ENCODE measurements at regions not wholly inside any gene's neighbourhood (a gene's known extent, or its start where the extent isn't known, plus 50 kb on each side); places are given as distances from the start of the nearest gene placed in this dataset.

DNA sequence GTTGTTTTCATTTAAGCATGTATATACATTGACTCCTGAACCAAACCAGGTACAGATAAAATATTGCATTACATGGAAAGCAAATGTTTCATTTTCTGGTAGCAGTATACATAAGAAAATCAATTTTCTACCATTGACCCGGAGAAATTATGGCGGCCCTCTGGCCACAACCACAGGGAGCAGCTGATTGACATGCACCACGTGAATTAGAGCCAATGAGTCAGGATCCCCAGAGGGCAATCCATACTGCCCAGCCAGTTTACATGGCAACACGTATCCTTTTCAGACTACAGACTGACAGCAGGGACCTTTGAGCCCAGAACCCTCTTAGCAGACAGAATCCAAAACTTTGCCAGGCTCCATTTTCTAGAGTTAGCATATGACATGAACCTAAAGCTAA, 272.2 kb upstream of the NEBL start:
- Histone ChIP-seq H3K27me3 (replicated peaks in 1 of 2; ENCODE audit: control insufficient read depth in 2 of 2, insufficient read depth in 2 of 2, low read length in 1 of 2) (peaks cover 2 to 12% of the 10 kb centered on the region in 2 experiments), H3K9ac (ENCODE audit: control insufficient read depth, insufficient read depth, low read length) (no peak overlapping the region), H4K20me1 (ENCODE audit: control insufficient read depth, insufficient read depth) (no peaks in the 10 kb centered on the region), H3K4me1 (ENCODE audit: control insufficient read depth, insufficient read depth, low read length) (no peaks in the 10 kb centered on the region), H3K9me3 (replicated peaks; ENCODE audit: control insufficient read depth, insufficient read depth, low read length) (no peaks in the 10 kb centered on the region), H3K27ac (ENCODE audit: control insufficient read depth, insufficient read depth) (no peak overlapping the region), H2AFZ (ENCODE audit: control insufficient read depth, low read depth, low read length) (no peak overlapping the region), H3K4me3 (no peak overlapping the region), H3K79me2 (ENCODE audit: control insufficient read depth, insufficient read depth, low read length) (no peaks in the 10 kb centered on the region), H3K36me3 (ENCODE audit: control insufficient read depth in 2 of 2, insufficient read depth in 2 of 2, low read length in 1 of 2) (no peaks in the 10 kb centered on the region), H3K4me2 (ENCODE audit: control insufficient read depth, insufficient read depth) (no peak overlapping the region)
- ChIA-PET SMC1A (ENCODE audit: uncharacterized antibody, unreplicated experiment) (no interaction called here), RAD21 (ENCODE audit: unreplicated experiment) (no interaction called here), POLR2A (no interaction called here), CTCF (no interaction called here)
- intact Hi-C loops (cut with micrococcal nuclease; ENCODE audit: unreplicated experiment) (no loop called here), in situ Hi-C loops (cut with MboI) (no loop called here)
- TF ChIP-seq NFYA (IDR thresholded peaks at IDR 0.05; ENCODE audit: borderline replicate concordance, low read depth, low read length) (no peak), NBN (IDR thresholded peaks at IDR 0.05) (no peak), ZBTB33 (IDR thresholded peaks at IDR 0.05) (no peak), KAT2A (conservative IDR thresholded peaks at IDR 0.05; ENCODE audit: control insufficient read depth, low read depth, low read length) (no peak), BRCA1 (IDR thresholded peaks at IDR 0.05; ENCODE audit: low read depth, low read length) (no peak), LARP7 (IDR thresholded peaks at IDR 0.05) (no peak), CREB1 (IDR thresholded peaks at IDR 0.05; ENCODE audit: low read depth) (no peak), ZNF207 (IDR thresholded peaks at IDR 0.05; ENCODE audit: borderline replicate concordance) (no peak), IRF4 (IDR thresholded peaks at IDR 0.05; ENCODE audit: low read depth, low read length) (no peak), NFIC (IDR thresholded peaks at IDR 0.05; ENCODE audit: low read depth, low read length) (no peak), BHLHE40 (IDR thresholded peaks at IDR 0.05; ENCODE audit: borderline replicate concordance in 1 of 2, low read depth in 2 of 2, low read length in 1 of 2) (no peak), SREBF2 (IDR thresholded peaks at IDR 0.05; ENCODE audit: low read length) (no peak), SMAD1 (IDR thresholded peaks at IDR 0.05; ENCODE audit: low read depth, partially characterized antibody) (no peak), RBBP5 (conservative IDR thresholded peaks at IDR 0.05) (no peak), BCL11A (IDR thresholded peaks at IDR 0.05; ENCODE audit: low read depth, low read length) (no peak), CEBPZ (IDR thresholded peaks at IDR 0.05; ENCODE audit: low read depth, low read length) (no peak)
- TF ChIP-seq, protein P1, sequence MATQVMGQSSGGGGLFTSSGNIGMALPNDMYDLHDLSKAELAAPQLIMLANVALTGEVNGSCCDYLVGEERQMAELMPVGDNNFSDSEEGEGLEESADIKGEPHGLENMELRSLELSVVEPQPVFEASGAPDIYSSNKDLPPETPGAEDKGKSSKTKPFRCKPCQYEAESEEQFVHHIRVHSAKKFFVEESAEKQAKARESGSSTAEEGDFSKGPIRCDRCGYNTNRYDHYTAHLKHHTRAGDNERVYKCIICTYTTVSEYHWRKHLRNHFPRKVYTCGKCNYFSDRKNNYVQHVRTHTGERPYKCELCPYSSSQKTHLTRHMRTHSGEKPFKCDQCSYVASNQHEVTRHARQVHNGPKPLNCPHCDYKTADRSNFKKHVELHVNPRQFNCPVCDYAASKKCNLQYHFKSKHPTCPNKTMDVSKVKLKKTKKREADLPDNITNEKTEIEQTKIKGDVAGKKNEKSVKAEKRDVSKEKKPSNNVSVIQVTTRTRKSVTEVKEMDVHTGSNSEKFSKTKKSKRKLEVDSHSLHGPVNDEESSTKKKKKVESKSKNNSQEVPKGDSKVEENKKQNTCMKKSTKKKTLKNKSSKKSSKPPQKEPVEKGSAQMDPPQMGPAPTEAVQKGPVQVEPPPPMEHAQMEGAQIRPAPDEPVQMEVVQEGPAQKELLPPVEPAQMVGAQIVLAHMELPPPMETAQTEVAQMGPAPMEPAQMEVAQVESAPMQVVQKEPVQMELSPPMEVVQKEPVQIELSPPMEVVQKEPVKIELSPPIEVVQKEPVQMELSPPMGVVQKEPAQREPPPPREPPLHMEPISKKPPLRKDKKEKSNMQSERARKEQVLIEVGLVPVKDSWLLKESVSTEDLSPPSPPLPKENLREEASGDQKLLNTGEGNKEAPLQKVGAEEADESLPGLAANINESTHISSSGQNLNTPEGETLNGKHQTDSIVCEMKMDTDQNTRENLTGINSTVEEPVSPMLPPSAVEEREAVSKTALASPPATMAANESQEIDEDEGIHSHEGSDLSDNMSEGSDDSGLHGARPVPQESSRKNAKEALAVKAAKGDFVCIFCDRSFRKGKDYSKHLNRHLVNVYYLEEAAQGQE (IDR thresholded peaks at IDR 0.05; ENCODE audit: low read depth, low read length) = no peak
- no TSS peak for BruUV-seq (replicated peaks)
- DNase-seq (ENCODE audit: low read depth, low spot score) (no peak), FAIRE-seq (no peak), ATAC-seq (no peak)
- WGBS (ENCODE audit: insufficient coverage, insufficient replicate concordance, low lambda C conversion rate, missing lambda C conversion rate) = 28% methylated on average over 4 of the region's 4 CpGs
